ENCODE measurements at regions not wholly inside any gene's neighbourhood (a gene's known extent, or its start where the extent isn't known, plus 50 kb on each side); places are given as distances from the start of the nearest gene placed in this dataset.

DNA sequence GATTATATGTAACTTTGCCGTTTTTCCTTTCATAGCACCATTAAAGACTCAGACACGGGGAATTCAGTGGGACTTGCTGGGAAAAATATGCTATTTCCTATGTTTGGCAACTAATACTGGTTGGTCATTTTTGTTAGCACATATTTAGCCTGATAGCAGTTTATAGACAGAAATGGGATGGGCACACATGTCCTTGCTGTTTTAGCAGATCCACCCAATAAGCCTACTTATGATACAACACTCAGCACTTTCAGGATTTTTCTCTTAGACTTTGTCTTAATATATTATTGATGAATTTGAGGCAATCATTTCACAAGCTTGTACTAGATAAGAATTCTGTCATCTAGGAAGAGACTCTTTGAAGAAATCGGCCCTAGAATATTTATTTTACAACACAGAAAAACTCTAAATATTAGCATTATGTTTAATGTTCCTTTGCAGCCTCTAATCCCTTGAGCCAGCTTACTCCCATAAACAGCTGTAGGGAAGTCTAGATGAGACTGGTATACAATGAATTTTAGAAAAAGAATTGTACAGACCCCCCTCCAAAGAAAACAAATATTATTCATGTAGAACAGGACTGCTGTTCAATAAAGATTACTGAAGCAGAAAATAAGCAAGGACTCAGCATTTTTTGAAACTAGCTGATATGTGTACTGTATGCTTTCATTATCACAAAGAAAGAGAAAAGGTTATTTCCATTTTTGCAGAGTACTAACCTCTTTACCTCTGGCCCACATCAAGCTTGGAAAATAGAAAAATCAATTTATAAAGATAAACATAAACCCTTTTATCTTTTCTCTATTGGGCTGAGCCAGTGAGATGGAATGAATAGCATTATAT lies 656.8 kb upstream of the SGO1 start:
- intact Hi-C loops (cut with DNase I; ENCODE audit: low total_unique reads): no loop called here
- H3K9me3 ChIP-seq: no peaks in the 10 kb centered on the region
- no peak overlapping the region for H3K4me3 ChIP-seq
- no peak for DNase-seq (ENCODE audit: low spot score in 2 of 2)
- H3K27me3 ChIP-seq: no peaks in the 10 kb centered on the region
- H3K27ac ChIP-seq: no peak overlapping the region
- H3K4me1 ChIP-seq: no peaks in the 10 kb centered on the region
- TF ChIP-seq POLR2A (IDR thresholded peaks at IDR 0.05): no peak
- TF ChIP-seq, protein P1, sequence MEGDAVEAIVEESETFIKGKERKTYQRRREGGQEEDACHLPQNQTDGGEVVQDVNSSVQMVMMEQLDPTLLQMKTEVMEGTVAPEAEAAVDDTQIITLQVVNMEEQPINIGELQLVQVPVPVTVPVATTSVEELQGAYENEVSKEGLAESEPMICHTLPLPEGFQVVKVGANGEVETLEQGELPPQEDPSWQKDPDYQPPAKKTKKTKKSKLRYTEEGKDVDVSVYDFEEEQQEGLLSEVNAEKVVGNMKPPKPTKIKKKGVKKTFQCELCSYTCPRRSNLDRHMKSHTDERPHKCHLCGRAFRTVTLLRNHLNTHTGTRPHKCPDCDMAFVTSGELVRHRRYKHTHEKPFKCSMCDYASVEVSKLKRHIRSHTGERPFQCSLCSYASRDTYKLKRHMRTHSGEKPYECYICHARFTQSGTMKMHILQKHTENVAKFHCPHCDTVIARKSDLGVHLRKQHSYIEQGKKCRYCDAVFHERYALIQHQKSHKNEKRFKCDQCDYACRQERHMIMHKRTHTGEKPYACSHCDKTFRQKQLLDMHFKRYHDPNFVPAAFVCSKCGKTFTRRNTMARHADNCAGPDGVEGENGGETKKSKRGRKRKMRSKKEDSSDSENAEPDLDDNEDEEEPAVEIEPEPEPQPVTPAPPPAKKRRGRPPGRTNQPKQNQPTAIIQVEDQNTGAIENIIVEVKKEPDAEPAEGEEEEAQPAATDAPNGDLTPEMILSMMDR (IDR thresholded peaks at IDR 0.05): no peak
- no peaks in the 10 kb centered on the region for H3K36me3 ChIP-seq

DNA sequence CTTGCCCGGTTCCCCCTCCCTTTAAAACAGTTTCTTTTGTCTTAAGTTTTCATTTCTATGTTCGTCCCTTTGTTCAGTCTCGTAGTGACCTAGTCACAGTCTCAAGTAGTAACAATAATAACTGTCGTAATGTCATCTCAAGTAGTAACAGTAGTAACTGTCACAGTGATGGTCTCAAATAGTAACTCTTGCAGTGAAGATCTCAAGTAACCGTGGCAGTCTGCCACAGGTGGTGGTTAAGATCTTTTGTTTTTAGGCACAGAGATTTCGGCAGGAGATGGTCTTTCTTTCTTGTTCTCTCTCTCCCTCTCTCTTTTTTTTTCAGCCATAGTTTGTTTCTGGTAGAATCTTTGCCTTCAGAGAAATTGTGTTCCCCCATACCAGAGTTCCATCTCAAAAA lies 656.0 kb upstream of the SGO1 start:
- no peaks in the 10 kb centered on the region for H3K36me3 ChIP-seq
- no peaks in the 10 kb centered on the region for H3K27me3 ChIP-seq
- intact Hi-C loops (cut with DNase I; ENCODE audit: low total_unique reads): no loop called here
- H3K4me3 ChIP-seq: no peak overlapping the region
- H3K9me3 ChIP-seq: no peaks in the 10 kb centered on the region
- DNase-seq (ENCODE audit: low spot score in 2 of 2): no peak
- no peak for TF ChIP-seq POLR2A (IDR thresholded peaks at IDR 0.05)
- no peak for TF ChIP-seq POLR2AphosphoS5 (IDR thresholded peaks at IDR 0.05)
- TF ChIP-seq, protein P1 (IDR thresholded peaks at IDR 0.05): no peak
- H3K27ac ChIP-seq: no peak overlapping the region
- H3K4me1 ChIP-seq: no peaks in the 10 kb centered on the region

DNA sequence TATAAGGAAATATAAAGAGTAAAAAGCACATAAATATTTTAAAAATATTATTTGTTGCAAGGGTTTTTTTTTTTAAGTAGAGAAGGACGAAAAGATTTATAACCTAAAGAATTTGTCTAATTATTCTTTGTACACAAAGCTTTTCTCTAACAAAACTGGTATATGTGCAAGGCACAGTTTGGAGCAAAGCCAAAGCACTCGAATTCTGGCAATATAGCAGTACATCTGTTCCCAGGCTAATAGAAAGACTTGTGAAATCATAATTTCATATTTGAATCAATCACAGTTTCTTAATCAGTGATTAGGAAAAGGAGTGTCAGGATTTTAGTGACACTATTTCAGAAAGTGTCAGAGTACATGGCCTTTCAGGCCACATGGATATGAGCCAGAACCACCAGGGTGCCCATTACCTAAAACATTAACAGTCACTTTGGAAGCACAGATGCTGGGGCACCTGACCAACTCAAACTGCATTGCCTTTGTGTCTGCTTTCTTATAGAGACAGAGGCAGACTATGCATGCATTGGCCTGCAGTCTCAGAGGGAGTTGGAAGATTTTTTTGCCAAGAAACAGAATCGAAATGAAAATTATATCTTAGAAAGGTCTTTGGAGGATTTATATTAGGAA lies 651.8 kb upstream of the SGO1 start:
- Histone ChIP-seq H3K9me3 (no peaks in the 10 kb centered on the region), H3K27ac (no peak overlapping the region), H3K4me3 (no peak overlapping the region), H3K36me3 (no peaks in the 10 kb centered on the region), H3K4me1 (no peaks in the 10 kb centered on the region), H3K27me3 (no peaks in the 10 kb centered on the region)
- no peak for TF ChIP-seq POLR2A (IDR thresholded peaks at IDR 0.05)
- TF ChIP-seq POLR2AphosphoS5 (IDR thresholded peaks at IDR 0.05): no peak
- TF ChIP-seq, protein P1 (IDR thresholded peaks at IDR 0.05): no peak
- intact Hi-C loops (cut with DNase I; ENCODE audit: low total_unique reads): no loop called here
- no peak for DNase-seq (ENCODE audit: low spot score in 2 of 2)

GRCh38 chr3:20836801-20837200 lies 650.8 kb upstream of the SGO1 start:
- Histone ChIP-seq H3K9me3 (no peaks in the 10 kb centered on the region), H3K36me3 (no peaks in the 10 kb centered on the region), H3K27ac (no peak overlapping the region), H3K4me3 (no peak overlapping the region), H3K27me3 (no peaks in the 10 kb centered on the region), H3K4me1 (no peaks in the 10 kb centered on the region)
- intact Hi-C loops (cut with DNase I; ENCODE audit: low total_unique reads): no loop called here
- DNase-seq (ENCODE audit: low spot score in 2 of 2): no peak
- TF ChIP-seq POLR2A (IDR thresholded peaks at IDR 0.05) (no peak), POLR2AphosphoS5 (IDR thresholded peaks at IDR 0.05) (no peak)
- TF ChIP-seq, protein P1 (IDR thresholded peaks at IDR 0.05): no peak

- Histone ChIP-seq H3K4me1 (no peaks in the 10 kb centered on the region), H3K4me3 (no peak overlapping the region), H3K27ac (no peak overlapping the region), H3K27me3 (no peaks in the 10 kb centered on the region), H3K36me3 (no peaks in the 10 kb centered on the region), H3K9me3 (no peaks in the 10 kb centered on the region)
- intact Hi-C loops (cut with DNase I; ENCODE audit: low total_unique reads): no loop called here
- TF ChIP-seq, protein P1 (IDR thresholded peaks at IDR 0.05): no peak
- no peak for TF ChIP-seq POLR2A (IDR thresholded peaks at IDR 0.05)
- TF ChIP-seq POLR2AphosphoS5 (IDR thresholded peaks at IDR 0.05): no peak
- DNase-seq (ENCODE audit: low spot score in 2 of 2): no peak
Measured at GRCh38 chr3:20832963-20833362, 647.0 kb upstream of the SGO1 start.
